ENCODE measurements at regions not wholly inside any gene's neighbourhood (a gene's known extent, or its start where the extent isn't known, plus 50 kb on each side); places are given as distances from the start of the nearest gene placed in this dataset.

- TF ChIP-seq CTCF (conservative IDR thresholded peaks at IDR 0.05; ENCODE audit: control insufficient read depth, insufficient read depth, low read depth, low read length) = no peak
- DNase-seq (ENCODE audit: low read depth) = no peak
- H3K4me3 ChIP-seq (ENCODE audit: control insufficient read depth, low read depth, low read length) = no peak overlapping the region
Observed at GRCh38 chr13:62094932-62095331, 679.3 kb upstream of the PCDH20 start.

DNA sequence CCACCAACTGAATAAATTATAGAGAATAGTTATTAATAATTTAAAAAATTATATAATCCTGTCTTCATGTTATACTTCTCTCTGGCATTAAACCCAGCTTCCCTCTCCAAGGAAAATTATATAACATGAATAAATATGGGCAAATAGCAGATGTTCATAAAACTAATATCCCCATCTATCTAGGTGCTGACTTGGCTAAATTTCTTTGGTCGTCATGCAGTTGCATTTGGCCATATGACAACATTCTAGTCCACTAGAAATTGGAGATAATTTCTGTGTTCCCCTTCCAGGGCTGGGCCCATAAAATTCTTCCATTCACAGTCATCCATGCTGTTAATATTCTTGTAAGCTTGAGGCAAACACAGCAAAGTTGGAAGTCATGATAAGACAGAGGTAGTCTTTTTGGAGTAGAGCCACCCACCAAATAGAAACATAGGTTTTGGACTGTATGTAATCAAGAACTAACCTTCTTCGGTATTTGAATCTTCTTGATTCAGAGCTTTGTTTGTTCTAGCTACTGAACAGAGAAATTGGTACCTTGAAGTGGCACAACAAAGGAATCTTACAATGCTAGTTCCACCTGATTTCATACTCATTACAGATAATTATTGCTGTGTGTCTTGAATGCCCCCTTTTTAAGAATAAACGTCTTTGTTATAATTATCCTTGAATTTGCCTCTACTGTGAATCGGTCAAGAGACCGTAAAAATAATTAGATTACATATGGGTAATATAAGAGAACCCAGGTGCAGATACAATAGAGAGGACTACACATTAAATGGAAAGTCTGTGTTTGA lies 678.5 kb upstream of the PCDH20 start:
- H3K4me3 ChIP-seq (ENCODE audit: control insufficient read depth, low read depth, low read length) = no peak overlapping the region
- TF ChIP-seq CTCF (conservative IDR thresholded peaks at IDR 0.05; ENCODE audit: control insufficient read depth, insufficient read depth, low read depth, low read length) = no peak
- DNase-seq (ENCODE audit: low read depth) = no peak

- TF ChIP-seq CTCF (conservative IDR thresholded peaks at IDR 0.05; ENCODE audit: control insufficient read depth, insufficient read depth, low read depth, low read length) = no peak
- no peak for DNase-seq (ENCODE audit: low read depth)
- H3K4me3 ChIP-seq (ENCODE audit: control insufficient read depth, low read depth, low read length) = no peak overlapping the region
Observed at GRCh38 chr13:62092949-62093348, 677.3 kb upstream of the PCDH20 start.

- DNase-seq (ENCODE audit: low read depth) = no peak
- TF ChIP-seq CTCF (conservative IDR thresholded peaks at IDR 0.05; ENCODE audit: control insufficient read depth, insufficient read depth, low read depth, low read length) = no peak
- no peak overlapping the region for H3K4me3 ChIP-seq (ENCODE audit: control insufficient read depth, low read depth, low read length)
Observed at GRCh38 chr13:62092536-62092935, 676.9 kb upstream of the PCDH20 start.

DNA sequence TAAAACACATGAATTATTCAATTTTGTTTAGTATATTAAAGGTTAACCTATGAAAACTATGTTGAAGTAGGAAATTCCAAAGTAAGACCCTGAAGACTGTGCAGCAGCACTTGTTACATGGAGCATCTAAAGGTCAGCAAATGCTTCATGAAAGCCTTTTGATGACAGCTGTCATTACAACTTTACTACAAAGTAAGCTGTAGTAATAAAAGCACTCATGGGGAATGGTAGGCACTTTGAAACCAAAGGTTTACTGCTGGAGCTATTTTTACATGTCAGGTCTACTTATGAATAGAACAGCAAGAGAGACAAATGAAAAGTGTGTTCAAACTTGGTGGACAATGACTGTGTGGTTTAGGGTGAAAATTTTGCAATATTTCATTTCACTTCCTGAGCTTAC lies 672.5 kb upstream of the PCDH20 start:
- DNase-seq (ENCODE audit: low read depth) = no peak
- no peak overlapping the region for H3K4me3 ChIP-seq (ENCODE audit: control insufficient read depth, low read depth, low read length)
- TF ChIP-seq CTCF (conservative IDR thresholded peaks at IDR 0.05; ENCODE audit: control insufficient read depth, insufficient read depth, low read depth, low read length) = no peak

GRCh38 chr13:62087124-62087523 lies 671.5 kb upstream of the PCDH20 start:
- DNase-seq (ENCODE audit: low read depth) = no peak
- TF ChIP-seq CTCF (conservative IDR thresholded peaks at IDR 0.05; ENCODE audit: control insufficient read depth, insufficient read depth, low read depth, low read length) = no peak

More at GRCh38 chr13:62087124-62087523, 671.5 kb upstream of the PCDH20 start:
- H3K4me3 ChIP-seq (ENCODE audit: control insufficient read depth, low read depth, low read length) = no peak overlapping the region

All from fibroblast of mammary gland (primary cell).